NCI-H748 (cell line): ENCODE measurements at regions not wholly inside any gene's neighbourhood (a gene's known extent, or its start where the extent isn't known, plus 50 kb on each side); places are given as distances from the start of the nearest gene placed in this dataset.
"Not testable (repeated sequence)": the region's sequence is repeated elsewhere in the genome, so short reads cannot be mapped to it uniquely, and the experiment has no call there.

Source experiments
- DNase-seq: peaks from one replicate; lab custom pipeline; 2025; ENCODE audit not compliant: unreplicated experiment; lab: John Stamatoyannopoulos, UW

DNA sequence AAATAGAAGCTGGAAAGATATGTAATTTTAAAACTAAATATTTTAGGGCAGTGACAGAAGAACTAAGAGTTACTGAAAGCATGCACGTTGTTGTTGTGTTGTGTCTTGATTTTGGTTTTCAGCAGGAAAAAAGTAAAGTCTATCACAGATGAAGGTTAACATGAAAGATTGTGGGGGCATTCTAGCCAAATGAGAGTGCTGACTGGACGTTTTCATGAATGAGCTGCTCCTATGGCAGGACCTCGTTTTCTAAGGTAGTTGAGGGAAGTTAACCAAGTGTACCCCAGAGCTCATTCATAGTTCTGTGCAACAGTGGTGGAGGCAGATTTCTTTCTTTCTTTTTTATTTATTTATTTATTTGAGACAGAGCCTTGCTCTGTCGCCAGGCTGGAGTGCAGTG lies 194.6 kb upstream of the IRS2 start:
- no peak for DNase-seq

DNA sequence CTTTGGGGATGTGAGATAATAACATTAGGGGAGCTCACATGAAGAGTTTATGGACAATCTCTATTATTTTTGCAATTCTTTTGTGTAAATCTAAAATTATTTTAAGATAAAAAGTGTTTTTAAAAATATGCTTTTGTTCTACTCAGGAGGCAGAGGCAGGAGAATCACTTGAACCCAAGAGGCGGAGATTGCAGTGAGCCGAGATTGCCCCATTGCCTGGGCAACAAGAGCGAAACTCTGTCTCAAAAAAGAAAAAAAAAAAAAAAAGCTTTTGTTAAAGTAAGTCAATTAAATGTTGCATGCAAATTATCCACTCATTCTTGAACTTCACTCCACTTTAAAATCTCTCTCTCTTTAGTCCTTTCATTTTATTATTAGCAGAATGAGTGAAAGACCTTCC lies 193.3 kb upstream of the IRS2 start:
- not testable (repeated sequence) for DNase-seq

DNA sequence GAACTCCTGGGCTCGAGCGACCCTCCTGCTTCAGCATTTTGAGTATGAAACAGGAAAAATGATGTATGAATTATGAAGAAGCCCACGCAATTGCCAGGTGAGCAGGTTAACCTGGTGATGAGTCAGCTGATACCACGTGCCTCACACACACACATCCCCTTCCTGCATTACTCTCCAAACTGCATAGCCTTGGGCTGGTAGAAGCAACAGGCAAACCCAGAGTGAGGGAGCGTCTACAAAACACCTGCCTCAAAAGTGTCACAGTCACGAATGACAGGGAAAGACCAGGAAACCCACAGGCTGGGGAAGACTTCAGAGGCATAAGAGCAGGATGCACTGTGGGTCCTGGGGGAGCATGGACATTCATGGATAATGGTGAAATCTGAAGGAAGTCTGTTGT lies 192.8 kb upstream of the IRS2 start:
- no peak for DNase-seq

DNA sequence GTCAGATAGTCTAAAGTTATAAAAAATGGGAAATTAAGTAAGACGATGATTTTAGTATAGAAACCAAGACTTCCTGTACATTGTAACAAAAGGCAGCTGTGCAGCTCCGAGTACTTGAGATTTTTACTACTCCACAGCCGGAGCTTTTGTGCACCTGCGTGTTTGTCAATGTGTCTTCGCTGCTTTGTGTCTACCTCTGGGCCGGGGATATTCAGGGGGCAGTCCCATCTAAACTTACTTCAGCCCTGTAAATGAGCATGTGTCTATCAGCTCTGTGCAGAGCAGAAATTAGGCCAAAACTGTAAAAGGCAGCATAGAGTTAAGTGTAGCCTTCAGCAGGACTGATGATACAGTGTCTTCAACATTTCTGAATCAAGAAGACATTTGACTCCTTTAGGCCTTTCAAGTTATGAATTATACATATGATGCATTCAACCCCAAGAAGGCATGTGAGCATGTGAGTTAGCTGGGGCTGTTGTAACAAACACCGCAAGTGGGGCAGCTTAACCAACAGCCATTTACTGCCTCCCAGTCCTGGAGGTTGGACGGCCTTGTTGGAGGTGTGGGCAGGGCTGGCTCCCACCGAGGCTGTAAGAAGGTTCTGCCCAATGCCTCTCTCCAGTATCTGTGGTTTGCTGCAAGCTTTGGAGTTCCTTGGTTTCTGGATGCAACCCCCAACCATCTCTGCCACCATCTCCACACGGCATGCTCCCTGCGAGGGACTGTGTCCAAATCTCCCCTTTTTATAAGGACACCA lies 191.0 kb upstream of the IRS2 start:
- no peak for DNase-seq

DNA sequence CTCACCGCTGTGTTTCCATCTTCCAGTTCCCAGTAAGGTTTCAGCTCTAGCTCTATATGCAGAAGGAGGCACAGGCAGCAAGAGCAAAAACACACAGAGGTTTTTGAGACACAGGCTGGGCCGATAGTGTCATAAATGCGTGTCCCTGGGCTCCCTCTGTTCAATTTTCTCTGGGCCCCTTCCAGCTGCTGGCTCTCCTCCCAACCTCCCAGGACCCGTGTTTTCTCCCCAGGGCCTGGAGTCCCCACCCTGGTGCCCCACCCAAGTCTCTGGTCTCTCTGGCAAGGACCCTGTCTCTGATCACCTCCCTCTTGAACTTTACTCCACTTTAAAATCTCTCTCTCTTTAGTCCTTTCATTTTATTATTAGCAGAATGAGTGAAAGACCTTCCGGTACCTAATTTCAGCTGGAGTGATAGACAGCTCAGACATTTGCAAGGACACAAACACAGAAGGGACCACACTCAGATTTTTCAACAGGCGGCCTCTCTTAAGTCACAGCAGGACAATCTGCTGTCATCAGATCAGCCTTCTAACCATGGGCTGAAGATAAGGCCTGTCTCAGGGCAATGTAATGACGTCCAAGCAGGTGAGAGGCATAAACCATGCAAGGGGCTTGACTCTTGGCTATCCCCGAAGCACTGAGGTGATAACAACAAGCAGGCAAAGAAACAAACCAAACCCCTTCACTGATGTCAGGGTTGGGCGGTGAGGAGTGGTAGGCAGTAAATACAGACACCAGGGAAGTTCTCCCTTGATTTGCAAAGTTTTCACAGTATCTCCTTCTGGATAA lies 190.0 kb upstream of the IRS2 start:
- DNase-seq, result no peak

DNA sequence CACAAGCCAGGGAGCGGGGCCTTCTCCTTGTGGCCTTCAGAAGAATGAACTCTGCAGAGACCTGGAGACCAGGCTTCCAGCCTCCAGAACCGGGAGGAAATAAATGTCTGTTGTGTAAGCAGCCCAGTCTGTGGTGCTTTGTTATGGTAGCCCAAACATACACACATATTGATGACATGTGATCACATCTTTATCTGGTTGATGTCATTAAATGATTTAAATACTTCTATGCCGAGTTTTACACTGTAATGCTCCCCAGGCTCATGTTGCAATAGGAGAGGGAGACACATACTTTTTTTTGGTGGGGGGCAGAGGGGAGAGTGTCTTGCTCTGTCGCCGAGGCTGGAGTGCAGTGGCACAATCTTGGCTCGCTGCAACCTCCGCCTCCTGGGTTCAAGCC lies 188.0 kb upstream of the IRS2 start:
- no peak for DNase-seq

DNA sequence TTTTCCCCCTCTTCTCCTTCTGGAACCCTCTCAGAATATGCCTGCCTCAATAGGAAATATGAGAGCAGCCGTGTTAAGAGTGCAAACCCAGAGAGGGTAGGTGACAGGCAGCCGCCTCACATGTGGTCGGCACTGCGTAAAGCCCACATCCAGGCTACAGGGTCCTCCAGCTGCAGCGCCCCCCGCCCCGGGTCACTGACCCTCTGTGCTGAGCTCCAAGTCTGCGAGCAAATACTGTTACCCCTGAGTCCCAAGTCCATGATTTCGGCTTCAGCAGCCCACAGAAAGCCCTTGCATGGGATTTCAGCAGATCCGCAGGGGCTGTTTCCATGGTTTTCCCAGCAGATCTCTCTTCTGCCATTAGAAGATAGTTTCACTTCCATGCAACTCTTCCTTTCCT lies 186.9 kb upstream of the IRS2 start:
- DNase-seq, result no peak

DNA sequence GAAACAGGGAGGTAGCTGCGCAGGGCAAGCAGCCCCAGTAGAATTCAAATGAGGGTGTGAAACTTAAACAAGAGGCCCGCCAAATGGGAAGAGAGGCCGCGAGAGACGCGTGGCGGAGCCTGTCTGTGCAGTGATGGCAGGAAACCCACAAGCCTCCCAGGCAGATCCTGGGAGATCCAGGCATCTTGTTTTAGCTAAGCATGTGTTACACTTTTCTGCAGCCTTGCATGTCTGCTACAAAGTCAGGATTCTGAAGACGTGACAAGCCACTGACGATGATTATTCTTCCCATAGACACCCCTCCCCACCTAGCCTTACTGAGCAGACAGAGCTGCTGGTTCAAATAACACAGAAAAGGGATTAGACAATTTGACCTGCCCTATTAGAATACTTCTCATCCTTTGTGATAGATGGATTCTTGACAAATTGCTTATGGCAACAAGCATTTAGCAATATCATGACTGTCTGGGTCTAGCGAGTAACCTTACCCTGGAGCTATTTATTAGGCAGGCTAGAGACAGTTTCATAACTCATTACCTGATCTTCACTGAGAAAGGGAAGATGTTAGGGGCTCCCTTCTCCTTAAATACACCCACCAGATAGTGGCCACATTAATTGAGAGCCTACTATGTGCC lies 185.2 kb upstream of the IRS2 start:
- DNase-seq, result no peak

DNA sequence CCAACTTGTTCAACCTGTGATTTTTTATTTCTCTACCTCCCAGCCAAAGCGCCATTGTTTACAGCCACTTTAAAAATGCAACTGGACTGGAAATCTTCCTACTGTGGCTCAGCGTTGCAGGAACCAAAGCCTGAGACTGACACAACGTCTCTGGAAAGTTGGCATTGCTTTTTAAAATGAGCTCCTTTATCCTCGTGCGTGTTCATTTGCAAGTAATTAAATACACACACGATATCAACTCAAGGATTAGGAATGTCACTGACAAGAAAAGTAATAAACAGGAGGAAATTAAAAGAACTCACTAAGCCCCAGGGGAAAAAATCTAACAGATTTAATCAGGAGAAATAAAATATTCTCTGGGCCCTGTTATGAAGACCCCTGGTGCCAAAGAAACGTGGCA lies 184.6 kb upstream of the IRS2 start:
- DNase-seq, result no peak

DNA sequence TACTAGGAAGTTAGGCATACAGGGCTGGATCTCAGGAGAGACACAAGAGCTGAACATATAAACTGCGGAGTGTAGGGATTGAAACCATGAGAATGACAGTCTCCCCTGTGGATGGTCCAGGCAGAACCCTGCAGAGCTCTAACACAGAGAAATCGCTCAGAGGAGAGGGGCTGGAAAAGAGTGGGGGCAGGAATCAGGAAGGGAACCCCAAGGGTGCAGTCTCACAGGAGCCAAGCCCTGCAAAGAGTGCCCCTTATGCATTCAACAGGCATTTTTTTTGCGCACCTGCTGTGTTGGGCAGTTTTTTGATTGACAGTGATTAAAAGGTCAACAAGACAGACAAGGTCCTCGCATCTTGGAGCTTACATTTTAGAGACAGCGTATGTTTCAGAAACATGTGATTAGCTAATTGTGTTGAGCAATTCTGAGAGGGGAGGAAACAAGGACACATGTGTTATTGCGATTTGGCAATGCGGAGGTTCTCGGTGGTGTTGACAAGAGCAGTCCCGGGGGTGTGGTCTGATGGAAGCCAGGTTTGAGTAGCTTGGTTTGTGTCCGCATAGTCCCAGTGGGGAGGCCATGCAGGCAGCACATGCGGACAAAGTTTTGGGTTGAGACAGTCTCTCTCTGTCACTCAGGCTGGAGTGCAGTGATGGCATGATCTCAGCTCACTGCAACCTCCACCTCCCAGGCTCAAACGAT lies 182.6 kb upstream of the IRS2 start:
- DNase-seq, result peak; percentile 23

DNA sequence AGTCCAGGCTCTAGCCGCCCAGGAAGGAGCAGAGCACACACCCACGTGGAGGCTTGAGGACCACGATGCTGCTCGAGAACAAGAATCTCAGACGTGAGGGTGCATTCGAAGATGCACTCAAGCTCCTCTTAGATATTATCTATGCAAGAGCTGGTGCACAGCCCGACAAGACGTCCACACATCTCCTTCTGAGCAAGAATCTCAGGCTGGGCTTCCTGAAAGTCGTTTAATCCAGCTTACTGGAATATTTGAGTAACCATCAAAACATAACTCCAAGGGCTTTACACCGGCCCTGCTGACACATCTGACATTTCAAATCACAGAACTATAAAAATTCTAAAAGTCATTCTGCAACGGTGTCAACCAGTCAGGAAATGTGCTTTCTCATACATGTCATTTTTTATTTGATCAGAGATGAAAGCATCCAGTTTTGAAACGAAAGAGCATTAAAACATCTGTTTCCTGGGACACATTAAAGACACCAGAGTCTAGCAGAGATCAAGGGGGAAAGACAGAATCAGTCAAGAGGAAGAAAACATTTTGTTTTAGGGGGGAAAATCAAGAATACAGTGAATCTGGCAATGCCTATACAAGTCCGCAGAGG lies 177.7 kb upstream of the IRS2 start:
- DNase-seq, result no peak

DNA sequence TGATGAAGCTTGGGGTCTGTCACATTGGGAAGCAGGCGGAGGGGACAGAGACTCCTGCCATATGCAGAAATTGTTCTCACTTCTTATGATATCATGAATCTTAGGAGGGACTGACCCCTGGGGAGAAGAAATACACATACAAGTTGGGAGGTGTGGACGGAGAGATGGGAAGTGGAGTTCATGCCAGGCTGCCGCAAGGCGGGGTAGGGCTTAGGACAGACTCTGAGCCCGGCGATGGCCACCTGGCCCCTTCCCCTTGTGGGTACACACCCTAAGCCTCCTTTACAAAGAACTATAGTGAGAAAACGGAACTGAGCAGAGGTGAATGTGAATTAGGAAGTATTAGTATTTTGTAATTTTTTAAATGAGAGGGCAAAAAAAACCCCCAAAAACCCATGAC lies 177.0 kb upstream of the IRS2 start:
- no peak for DNase-seq

DNA sequence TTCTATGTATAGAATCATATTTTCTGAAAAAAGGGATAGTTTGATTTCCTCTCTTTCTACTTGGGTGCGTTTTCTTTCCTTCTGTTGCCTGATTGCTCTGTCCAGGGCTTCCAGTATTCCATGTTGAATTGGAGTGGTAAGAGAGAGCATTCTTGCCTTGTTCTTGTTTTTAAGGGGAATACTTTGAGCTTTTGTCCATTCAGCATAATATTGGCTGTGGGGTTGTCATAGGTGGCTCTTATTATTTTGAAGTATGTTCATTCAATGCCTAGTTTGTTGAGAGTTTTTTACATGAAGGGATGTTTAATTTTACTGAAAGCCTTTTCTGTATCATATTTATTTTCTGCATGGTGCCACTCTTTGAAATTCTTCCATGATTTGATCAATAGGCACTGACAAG lies 173.5 kb upstream of the IRS2 start:
- no peak for DNase-seq

DNA sequence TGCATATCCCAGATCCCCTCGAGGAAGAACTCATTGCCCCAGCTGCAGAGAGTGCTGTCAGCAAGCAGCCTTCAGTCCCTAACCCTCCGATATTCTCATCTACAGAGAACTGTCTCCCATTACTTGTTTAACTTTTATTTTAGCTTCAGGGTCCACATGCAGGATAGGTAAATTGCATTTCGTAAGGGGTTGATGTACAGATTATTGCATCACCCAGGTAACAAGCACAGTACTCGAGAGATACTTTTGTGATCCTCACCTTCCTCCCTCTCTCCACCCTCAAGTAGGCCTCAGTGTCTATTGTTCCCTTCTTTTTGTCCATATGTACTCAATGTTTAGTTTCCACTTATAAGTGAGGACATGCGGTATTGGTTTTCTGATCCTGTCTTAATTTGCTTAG lies 171.5 kb upstream of the IRS2 start:
- no peak for DNase-seq

DNA sequence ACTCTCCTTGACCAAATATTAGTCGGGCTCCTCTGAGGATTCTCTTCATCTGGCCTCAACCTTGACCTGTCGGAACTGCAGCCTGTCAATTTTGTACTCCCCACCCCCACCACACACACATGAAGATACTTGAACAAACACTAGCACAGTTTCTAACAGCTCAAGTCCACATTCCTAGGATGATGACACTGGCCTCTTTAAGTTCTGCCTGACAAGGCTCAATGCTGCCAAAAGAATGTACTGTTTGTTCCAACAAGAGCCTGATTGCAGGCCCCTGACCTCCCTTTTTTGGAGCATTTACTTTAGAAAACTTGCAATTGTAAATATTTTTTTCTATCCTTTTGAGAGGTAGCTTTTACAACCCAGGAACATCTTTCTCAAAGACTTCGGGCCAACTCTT lies 169.2 kb upstream of the IRS2 start:
- DNase-seq, result no peak

DNA sequence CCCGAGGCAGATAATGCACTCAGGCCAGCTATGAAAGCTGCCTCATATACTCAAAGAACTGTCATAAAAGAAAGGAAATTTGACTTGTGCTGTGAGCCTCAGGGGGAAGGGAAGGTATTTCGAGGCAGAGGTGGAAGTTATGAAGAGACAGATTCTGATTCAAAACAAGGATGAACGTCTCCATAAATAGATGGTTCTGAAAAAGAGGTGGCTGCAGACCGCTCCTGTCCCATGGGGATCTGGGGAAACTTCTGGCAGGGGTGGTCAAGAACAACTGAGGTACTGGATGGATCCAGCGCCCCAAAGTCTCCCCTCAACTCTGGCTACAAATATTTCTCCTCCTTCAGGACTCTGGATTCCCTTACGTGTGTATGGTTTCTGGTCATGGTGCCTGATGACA lies 168.1 kb upstream of the IRS2 start:
- no peak for DNase-seq

DNA sequence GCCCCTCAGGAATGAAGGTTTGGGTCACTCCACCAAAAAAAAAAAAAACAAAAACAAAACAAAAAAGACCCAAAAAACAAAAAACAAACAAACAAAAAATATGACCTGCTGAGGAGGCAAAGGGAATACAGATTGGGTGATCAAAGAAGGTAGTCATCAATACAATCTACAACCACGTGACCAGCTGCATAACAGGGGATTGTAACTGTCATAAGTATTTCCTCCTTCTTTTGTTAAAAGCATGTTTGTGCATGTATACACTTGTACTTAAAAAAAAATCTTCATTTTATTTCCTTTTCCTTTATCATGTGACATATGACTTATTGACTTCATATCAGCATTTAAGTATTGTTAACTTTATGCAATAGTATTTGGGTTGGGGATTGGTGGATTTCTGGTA lies 165.1 kb upstream of the IRS2 start:
- DNase-seq, result no peak

DNA sequence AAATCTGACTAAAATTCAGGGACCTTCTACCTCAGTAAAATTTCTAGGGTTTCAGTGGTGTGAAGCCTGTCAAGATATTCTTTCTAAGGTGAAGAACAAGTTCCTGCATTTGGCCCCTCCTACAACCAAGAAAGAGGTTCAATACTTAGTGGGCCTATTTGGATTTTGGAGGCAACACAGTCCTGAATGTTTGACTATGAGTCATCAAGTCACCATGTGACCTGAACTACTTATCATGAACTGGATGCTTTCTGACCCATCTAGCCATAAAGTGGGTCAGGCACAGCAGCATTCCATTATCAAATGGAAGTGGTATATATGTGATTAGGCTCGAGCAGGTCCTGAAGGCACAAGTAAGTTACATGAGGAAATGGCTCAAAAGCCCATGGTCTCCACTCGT lies 163.0 kb upstream of the IRS2 start:
- DNase-seq, result no peak

DNA sequence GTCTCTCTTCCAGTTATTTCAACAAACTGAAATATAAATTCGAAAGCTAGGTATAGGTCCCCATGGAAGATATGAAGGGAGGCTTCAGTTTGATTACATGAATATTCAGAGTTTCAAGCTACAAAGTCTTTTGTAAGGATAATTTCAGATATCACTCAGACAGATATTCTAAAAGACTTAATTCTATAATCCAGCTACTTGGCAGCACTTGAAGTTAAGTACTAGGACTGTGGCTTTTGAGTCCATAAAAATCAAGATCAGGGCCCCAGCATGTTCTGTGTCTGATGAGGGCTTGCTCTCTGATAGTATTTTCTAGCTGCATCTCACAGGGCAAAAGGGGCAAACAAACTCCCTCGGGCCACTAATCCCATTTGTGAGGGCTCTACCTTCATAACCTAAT lies 160.6 kb upstream of the IRS2 start:
- DNase-seq, result no peak

DNA sequence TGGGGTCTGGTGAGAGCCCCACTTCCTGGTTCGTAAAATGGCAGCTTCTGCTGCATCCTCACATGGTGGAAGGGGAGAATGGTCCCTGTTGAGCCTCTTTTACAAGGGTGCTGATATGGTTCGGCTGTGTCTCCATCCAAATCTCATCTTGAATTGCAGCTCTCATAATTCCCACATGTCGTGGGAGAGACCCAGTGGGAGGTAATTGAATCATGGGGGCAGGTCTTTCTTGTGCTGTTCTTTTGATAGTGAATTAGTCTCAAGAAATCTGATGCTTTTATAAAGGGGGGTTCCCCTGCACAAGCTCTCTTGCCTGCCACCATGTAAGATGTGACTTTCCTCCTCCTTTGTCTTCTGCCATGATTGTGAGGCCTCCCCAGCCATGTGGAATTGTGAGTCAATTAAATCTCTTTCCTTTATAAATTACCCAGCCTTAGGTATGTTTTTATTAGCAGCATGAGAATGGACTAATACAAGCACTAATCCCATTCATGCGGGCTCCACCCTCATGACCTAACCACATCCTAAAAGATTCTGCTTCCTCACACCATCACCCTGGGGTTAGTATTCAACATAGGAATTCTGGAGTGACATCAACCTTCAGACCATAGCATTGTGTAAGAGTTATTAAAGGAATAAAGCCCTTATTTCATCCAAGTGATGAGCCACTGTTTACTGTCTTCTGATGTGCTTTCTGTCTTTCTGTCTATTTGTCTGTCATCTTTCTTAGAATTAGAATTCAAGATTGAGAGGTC lies 159.0 kb upstream of the IRS2 start:
- DNase-seq, result no peak

DNA sequence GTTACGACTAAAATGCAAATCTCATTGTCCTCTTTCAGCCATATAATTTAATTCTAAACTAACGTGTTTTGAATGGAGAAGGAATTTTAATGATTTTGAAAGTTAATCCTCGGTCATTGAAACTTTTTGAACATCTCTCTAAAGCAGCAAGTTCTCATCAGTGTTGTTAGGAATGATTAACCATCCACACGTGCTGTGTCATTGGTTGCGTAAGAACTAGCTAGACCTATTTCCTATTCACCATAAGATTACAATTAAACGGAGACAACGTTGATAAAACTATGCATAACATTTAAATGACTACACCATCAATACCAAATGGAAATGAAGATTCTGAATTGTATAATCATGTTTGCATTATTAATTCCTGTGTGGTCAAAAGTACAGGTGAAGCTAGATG lies 155.6 kb upstream of the IRS2 start:
- DNase-seq, result no peak
